ENCODE measurements at regions not wholly inside any gene's neighbourhood (a gene's known extent, or its start where the extent isn't known, plus 50 kb on each side); places are given as distances from the start of the nearest gene placed in this dataset.

DNA sequence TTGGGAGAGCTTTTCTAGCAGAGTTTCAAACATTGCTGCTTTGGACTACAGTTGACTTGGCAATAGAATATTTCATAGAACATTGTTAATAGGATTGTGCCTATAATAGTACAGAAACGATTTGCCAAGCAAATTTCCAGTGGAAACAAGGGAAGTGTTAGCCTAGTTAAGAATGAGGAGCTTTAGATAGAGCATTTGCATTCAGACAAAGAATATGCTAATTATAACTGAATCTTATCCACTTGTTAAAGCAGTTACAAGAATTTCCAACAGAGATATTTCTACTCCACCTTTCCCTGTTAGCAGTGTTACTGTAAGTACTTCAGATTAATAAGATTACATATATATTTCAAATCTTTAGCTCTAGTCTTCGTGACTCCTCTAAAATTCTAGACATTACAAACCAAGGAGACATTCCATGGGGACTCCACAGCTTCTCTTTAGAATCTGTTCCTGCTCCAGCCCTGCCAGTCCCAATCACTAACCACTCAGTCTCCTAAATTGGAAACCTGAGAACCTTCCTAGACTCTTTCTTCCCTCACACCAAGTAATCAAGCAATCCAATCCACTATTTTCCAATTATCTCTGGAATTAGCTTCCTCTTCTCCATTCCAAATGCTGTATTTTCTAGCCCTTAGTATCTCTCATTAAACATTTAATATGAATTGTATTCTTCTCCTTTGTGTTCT is 141.8 kb upstream of the PBX1 start:
- H3K9me3 ChIP-seq = no peaks in the 10 kb centered on the region
- H3K36me3 ChIP-seq = no peaks in the 10 kb centered on the region
- no peak for ATAC-seq (ENCODE audit: low FRiP score in 2 of 2)
- no peak overlapping the region for H3K27ac ChIP-seq
- H3K4me1 ChIP-seq = no peaks in the 10 kb centered on the region
- H3K27me3 ChIP-seq = no peaks in the 10 kb centered on the region
- DNase-seq = no peak
- TF ChIP-seq, protein P1, sequence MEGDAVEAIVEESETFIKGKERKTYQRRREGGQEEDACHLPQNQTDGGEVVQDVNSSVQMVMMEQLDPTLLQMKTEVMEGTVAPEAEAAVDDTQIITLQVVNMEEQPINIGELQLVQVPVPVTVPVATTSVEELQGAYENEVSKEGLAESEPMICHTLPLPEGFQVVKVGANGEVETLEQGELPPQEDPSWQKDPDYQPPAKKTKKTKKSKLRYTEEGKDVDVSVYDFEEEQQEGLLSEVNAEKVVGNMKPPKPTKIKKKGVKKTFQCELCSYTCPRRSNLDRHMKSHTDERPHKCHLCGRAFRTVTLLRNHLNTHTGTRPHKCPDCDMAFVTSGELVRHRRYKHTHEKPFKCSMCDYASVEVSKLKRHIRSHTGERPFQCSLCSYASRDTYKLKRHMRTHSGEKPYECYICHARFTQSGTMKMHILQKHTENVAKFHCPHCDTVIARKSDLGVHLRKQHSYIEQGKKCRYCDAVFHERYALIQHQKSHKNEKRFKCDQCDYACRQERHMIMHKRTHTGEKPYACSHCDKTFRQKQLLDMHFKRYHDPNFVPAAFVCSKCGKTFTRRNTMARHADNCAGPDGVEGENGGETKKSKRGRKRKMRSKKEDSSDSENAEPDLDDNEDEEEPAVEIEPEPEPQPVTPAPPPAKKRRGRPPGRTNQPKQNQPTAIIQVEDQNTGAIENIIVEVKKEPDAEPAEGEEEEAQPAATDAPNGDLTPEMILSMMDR (IDR thresholded peaks at IDR 0.05) = no peak
- TF ChIP-seq EP300 (IDR thresholded peaks at IDR 0.05) = no peak
- no peak for TF ChIP-seq POLR2A (IDR thresholded peaks at IDR 0.05)
- no peak for TF ChIP-seq POLR2AphosphoS5 (IDR thresholded peaks at IDR 0.05)
- WGBS, 2 donors = 47 to 50% methylated on average over 2 of the region's 2 CpGs
- H3K4me3 ChIP-seq = no peak overlapping the region

DNA sequence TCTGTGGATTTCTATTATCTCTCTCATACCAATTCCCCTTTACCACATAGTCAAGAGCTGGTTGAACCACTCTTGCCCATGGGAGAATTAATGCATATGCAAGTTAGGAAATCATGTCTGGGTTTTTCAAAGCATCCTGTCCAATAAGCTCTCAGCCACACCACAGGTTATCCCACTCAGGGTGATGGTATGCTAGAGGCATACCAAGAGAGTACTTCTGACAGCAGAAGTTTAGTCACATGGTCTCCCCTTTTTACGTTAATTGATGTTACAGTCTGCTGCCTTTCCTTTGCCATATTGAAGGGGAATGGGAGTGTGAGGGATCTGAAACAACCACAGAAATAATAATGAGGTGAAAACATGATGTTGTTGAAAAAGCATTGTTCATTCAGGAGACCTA is 135.8 kb upstream of the PBX1 start:
- 57 to 82% methylated on average over 1 of the region's 1 CpG for WGBS, 2 donors
- H3K27ac ChIP-seq = no peak overlapping the region
- ATAC-seq (ENCODE audit: low FRiP score in 2 of 2) = no peak

DNA sequence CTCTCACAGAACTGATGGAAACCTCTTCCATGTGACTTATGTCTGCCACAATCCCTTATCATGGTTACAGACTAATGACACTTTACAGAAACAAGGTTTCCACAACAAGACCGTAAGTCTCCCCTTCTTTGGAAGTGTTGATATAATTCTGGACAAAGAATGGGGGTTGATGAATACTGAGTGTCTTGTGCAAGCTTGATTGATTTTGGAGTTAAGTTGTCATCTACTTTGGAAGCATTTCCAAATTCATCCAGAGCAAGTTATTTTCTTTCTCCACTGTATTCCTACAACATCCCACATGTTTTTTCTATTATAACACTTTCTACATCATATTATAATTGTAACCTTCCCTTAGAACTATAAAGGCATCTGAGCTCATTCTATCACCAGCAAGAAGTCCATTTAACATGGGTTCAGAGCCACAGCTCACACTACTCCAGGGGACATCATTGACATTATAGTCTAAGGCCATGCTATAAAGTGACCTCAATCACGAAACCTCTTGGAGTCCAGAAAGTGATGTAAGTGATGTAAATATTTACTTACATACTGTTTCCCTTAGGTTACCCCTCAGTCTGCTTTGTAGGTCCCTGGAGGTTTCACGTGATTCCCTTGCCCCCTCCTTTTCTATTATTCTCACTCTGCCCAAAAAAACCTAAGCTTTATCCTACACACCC is 125.7 kb upstream of the PBX1 start:
- 71 to 78% methylated on average over 3 of the region's 3 CpGs for WGBS, 2 donors
- no peaks in the 10 kb centered on the region for H3K4me1 ChIP-seq
- no peak overlapping the region for H3K27ac ChIP-seq
- DNase-seq (no peak), ATAC-seq (ENCODE audit: low FRiP score in 2 of 2) (no peak)
- H3K9me3 ChIP-seq = no peaks in the 10 kb centered on the region
- TF ChIP-seq POLR2AphosphoS5 (IDR thresholded peaks at IDR 0.05) (no peak), EP300 (IDR thresholded peaks at IDR 0.05) (no peak), POLR2A (IDR thresholded peaks at IDR 0.05) (no peak)
- TF ChIP-seq, protein P1 (IDR thresholded peaks at IDR 0.05) = no peak
- no peaks in the 10 kb centered on the region for H3K36me3 ChIP-seq
- no peak overlapping the region for H3K4me3 ChIP-seq
- no peaks in the 10 kb centered on the region for H3K27me3 ChIP-seq

More for the DNA sequence above, 135.8 kb upstream of the PBX1 start:
- no peak for TF ChIP-seq EP300 (IDR thresholded peaks at IDR 0.05)
- no peak for TF ChIP-seq POLR2A (IDR thresholded peaks at IDR 0.05)
- no peak for TF ChIP-seq POLR2AphosphoS5 (IDR thresholded peaks at IDR 0.05)
- TF ChIP-seq, protein P1 (IDR thresholded peaks at IDR 0.05) = no peak
- no peaks in the 10 kb centered on the region for H3K4me1 ChIP-seq
- no peak overlapping the region for H3K4me3 ChIP-seq
- no peaks in the 10 kb centered on the region for H3K27me3 ChIP-seq
- DNase-seq = no peak
- no peaks in the 10 kb centered on the region for H3K9me3 ChIP-seq
- H3K36me3 ChIP-seq = no peaks in the 10 kb centered on the region

DNA sequence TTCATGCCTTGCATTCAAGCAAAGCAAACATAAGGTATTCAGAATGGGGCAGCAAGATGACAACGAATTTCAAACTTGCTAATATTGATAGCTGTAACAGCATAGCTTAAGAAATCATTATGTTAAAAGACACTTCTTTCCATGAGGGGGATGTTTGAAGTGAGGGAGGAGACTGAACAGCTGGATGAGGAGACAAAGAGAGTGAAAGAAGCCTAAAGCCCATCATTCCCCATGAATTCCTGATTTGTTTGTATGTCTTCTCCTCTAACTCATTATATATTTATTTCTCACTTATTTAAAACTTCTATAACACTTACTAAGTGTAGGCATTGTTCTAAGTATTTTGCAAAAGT is 125.2 kb upstream of the PBX1 start:
- no peak for TF ChIP-seq POLR2AphosphoS5 (IDR thresholded peaks at IDR 0.05)
- TF ChIP-seq POLR2A (IDR thresholded peaks at IDR 0.05) = no peak
- TF ChIP-seq, protein P1 (IDR thresholded peaks at IDR 0.05) = no peak
- TF ChIP-seq EP300 (IDR thresholded peaks at IDR 0.05) = no peak
- Histone ChIP-seq H3K36me3 (no peaks in the 10 kb centered on the region), H3K4me1 (no peaks in the 10 kb centered on the region), H3K27ac (no peak overlapping the region), H3K4me3 (no peak overlapping the region), H3K9me3 (no peaks in the 10 kb centered on the region), H3K27me3 (no peaks in the 10 kb centered on the region)
- 33 to 42% methylated on average over 1 of the region's 1 CpG for WGBS, 2 donors
- ATAC-seq (ENCODE audit: low FRiP score in 2 of 2) (no peak), DNase-seq (no peak)

DNA sequence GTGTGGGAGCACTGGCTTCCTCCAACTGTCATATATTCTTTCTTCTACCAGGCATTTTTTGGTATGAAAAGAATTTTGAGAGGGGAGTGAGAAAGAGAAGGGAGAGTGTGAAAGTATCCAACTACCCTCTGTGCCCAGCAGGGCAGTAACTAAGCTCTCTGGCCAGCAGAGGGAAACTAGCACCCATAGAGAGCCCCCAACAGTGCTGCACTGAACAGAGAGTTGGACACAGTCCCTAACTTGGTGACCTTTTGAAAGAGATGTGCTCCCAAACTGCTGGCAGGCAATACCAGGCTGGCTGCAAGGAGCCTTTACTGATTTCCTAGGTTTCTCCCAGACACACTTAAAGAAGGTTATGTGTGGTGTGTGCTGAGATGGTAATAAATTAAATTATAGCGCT is 118.8 kb upstream of the PBX1 start:
- no peaks in the 10 kb centered on the region for H3K36me3 ChIP-seq
- ATAC-seq (ENCODE audit: low FRiP score in 2 of 2) = no peak
- no peaks in the 10 kb centered on the region for H3K27me3 ChIP-seq
- no peak for DNase-seq
- H3K4me3 ChIP-seq = no peak overlapping the region
- WGBS, 2 donors = 65 to 84% methylated on average over 1 of the region's 1 CpG
- no peaks in the 10 kb centered on the region for H3K9me3 ChIP-seq
- peaks cover 0 to 6% (median 2%) of the 10 kb centered on the region in 4 donors for H3K4me1 ChIP-seq
- TF ChIP-seq, protein P1 (IDR thresholded peaks at IDR 0.05) = peak in 3 of 6 experiments; percentile 15 to 43 (median 26)
- TF ChIP-seq EP300 (IDR thresholded peaks at IDR 0.05) (no peak), POLR2A (IDR thresholded peaks at IDR 0.05) (no peak), POLR2AphosphoS5 (IDR thresholded peaks at IDR 0.05) (no peak)
- H3K27ac ChIP-seq = no peak overlapping the region

Measured in upper lobe of left lung (tissue), 6 donors.